GM21381 (cell line): ENCODE measurements at regions not wholly inside any gene's neighbourhood (a gene's known extent, or its start where the extent isn't known, plus 50 kb on each side); places are given as distances from the start of the nearest gene placed in this dataset.
"Not testable (repeated sequence)": the region's sequence is repeated elsewhere in the genome, so short reads cannot be mapped to it uniquely, and the experiment has no call there.

ENCODE experiments used
- ATAC-seq: cut with Tn5 transposase; IDR thresholded peaks from one replicate; pipeline ENCODE4 v1.9.1; 2021; ENCODE audit warnings: mild to moderate bottlenecking, moderate library complexity; ENCODE audit not compliant: unreplicated experiment

DNA sequence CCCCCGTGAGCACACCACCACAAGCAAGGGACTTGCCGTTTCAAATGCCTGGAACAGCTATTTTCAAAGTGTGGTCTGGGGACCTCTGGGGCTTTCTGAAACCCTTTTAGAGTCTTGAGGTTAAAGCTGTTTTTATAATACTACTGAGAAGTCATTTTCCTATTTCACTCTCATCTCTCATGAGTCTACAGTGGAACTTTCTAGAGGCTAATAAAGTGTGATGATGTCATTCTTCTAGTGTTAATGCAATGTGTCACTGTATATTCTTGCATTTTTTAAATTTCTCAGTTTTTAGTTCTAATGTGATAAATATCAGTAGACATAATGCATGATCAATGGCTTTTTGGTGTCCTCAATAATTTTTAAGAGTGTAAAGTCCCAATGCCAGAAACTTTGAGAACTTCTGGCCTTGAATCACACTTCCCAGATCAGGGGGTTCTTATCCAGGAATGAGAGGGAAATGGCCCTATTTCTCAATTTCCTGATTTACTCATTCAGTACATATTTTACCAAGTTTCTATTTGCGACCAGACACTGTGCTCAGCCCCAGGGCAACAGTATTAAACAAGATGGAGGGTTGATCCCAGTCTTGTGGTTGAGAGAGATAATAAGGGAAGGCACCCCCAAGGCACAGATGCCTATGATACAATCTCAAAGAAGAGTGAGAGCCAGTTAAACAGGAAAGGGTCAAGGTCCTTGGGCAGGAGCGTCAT lies 444.0 kb downstream of the HS3ST3B1 start:
- ATAC-seq, result no peak

DNA sequence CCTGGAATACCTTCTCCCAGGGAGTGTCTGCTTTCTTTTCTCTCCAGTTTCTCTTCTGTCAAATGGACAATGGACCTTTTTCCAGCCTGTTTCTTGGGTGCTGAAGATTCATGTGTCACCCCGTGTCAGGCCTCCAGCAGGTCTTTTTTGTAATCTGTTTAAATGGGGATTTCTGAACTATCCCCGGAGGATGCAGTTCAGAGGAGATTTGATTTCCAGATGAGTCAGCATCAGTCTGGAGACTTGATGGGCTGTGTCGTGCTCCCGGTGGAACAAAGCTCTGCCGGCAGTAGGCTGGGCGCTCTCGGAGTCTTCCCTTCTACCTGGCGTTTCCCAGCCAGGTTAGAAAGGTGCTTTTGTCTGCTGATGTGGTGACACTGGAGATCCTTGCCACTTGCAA lies 440.6 kb downstream of the HS3ST3B1 start:
- ATAC-seq, result no peak

GRCh38 chr17:14739656-14740431 lies 439.0 kb downstream of the HS3ST3B1 start:
- ATAC-seq, result no peak

- ATAC-seq, result no peak
These were observed 437.7 kb downstream of the HS3ST3B1 start for GRCh38 chr17:14738652-14738988.

DNA sequence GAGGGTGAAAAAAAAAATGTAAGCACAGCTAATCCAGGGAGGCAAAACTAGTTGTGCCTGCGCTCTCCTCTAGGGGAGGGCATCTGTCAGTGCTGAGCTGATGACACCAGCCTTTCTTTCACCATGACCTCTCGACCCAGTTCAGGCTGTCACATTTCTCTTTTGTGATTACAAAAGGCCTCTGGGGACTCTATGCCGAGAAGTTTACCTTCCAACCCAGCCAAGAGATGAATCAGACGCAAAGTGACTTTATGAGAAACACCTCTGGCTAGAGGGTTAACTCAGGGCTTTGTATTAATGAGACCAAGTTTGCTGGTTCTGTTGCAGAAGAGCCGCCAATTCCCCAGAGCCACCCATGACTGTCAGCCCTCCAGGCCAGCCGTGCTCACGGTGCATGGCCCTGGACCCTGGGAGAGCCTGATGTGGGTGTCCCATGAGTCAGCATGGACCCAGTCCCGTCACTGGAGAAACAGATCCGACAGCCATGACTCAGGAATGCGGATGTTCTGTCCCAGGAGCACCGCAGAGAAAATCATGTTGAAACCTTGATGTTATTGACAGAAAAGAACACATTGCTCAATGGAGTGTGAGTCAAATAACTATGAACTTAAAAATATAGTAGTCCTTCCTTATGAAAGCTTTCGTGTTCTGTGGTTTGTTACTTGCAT lies 437.2 kb downstream of the HS3ST3B1 start:
- ATAC-seq, result no peak

DNA sequence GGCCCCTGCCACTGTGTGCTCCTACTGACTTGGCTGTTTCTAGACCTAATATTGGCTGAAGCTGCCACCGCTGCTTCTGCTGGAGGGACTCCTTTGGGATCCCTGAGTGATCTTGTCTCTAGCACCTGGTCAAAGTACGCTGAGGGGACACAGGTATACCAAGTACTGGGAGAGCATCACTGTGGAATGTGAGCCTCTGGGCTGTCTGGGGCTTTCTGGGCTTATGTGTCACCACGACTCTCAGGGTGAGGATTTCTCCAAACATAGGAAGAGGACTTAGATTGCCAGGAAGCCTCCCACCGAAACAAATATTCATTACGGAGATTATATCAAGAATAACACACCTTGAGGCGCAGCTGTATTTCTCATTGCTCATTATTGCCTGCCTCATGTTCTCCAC lies 435.8 kb downstream of the HS3ST3B1 start:
- no peak for ATAC-seq

DNA sequence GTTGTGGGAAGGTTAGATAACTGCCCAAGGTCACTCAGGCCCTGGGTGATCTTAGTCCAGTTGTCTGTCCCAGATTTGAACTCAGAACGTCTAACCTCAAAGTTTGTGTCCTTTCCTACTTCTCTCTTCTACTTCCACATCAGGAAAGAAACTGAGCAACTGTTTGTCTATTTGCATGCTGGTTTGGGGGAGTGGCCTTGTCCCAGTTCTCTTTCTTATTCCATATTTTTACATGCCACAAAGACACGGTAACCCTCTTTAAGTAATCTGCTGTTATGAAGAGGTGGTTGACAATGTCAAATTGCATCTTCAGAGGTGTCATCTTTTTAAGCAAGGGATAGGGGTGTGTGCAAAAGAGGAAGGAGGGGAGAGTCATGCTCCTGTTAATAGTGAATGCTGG lies 432.5 kb downstream of the HS3ST3B1 start:
- no peak for ATAC-seq

DNA sequence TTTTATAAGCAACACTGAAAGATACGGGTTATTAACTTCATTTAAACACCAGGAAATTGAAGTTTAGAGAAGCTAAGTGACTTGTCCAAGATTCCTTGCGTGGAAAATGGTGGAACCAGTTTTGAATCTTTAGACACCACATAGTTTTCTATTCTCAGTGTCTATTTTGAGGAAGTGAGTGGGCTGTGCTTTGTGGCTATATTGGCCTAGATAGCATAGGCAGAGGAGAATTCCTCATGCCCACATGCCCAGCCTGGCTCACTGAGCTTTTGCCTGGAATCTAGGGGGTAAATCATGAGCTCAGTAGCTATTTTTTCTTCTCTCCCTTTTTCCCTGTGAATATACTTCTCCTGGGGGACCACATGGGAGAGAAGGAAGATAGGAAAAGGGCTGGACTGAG lies 431.3 kb downstream of the HS3ST3B1 start:
- ATAC-seq, result no peak

GRCh38 chr17:14731591-14731990 lies 430.7 kb downstream of the HS3ST3B1 start:
- no peak for ATAC-seq

- ATAC-seq, result no peak
These were observed 429.9 kb downstream of the HS3ST3B1 start for GRCh38 chr17:14730821-14731220.

DNA sequence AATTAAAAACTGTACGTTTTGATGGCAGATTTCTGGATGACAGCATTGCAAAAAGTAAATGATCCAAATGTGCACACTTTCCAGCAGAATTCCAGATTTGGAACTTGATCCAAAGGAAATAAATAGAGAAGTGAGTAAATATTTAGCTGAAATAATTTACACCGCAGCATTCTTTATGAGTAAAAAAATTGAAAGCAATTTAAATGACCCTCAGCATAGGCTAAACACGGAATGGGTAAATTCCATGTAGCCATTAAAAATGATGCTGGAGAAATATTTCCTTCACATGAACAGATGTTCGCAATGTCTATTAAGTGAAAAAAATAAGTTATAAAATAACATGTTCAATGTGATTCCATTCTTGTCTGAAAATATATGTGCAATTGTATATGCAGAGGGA lies 424.8 kb downstream of the HS3ST3B1 start:
- no peak for ATAC-seq

- no peak for ATAC-seq
These were observed 423.9 kb downstream of the HS3ST3B1 start for GRCh38 chr17:14724770-14725169.

DNA sequence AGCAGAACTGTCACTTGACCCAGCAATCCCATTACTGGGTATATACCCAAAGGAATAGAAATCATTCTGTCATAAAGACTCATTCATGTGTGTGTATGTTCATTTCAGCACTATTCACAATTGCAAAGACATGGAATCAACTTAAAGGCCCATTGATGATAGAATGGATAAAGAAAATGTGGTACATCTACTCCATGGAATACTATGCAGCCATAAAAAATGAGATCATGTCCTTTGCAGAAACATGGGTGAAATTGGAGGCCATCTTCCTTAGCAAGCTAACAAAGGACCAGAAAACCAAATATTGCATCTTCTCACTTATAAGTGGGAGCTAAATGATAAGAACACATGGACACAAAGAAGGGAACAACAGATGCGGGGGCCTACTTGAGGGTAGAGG lies 422.5 kb downstream of the HS3ST3B1 start:
- not testable (repeated sequence) for ATAC-seq

DNA sequence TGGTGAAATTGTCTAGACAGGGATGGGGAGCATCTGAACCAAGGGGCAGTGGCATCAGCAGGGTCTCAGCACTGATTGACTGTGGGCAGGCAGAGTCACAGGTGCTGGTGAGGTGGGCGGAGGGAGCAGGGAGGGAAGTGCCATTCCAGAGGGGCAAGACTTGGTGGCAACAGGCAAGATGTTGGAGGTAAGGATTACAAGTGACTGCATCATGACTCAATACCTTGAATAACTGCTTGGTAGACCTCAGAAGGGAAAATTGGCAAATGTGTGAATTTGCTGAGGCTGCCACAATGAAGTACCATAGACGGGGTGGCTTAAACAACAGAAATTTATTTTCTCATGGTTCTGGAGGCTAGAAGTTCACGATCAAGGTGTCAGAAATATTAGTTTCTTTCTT lies 419.1 kb downstream of the HS3ST3B1 start:
- no peak for ATAC-seq

DNA sequence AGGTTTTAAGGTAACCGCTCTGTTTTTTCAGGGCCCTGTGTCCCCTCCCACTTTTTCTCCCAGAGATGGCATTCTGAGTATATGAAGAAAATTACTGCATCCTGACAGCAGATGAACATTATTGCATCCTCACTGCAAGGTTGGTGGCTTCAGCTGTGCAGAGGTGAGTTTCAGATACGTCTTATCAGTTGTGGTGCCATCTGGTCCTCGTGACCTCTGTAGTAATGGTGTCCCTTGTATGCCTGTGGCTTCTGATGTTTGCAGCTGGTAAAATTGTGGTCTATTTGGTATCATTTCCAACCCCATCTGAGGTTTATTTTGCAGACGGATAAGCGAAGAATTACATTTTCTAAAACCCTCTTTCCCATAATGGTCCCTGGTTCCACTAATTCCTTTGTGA lies 417.0 kb downstream of the HS3ST3B1 start:
- ATAC-seq, result no peak

DNA sequence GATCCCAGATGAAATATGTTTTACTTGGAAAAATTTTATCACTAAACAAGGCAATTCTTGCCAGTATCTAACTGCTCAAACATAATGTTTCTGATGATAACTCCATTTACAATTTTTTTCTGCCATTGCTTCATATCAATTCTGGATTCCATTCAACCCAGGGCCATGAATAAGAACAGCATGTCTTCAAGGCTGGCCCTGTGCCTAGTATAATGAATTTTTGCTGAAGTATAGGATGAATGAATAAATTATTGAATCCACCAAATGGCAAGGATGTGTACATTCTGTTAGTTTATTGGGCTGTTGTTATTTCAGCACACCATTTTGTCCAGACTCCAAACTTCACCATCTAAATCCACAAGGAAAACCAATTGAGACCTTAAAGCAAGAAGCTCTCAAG lies 414.7 kb downstream of the HS3ST3B1 start:
- ATAC-seq, result no peak

GRCh38 chr17:14712611-14713021 lies 411.7 kb downstream of the HS3ST3B1 start:
- ATAC-seq, result no peak

- ATAC-seq, result no peak
These were observed 403.2 kb downstream of the HS3ST3B1 start for GRCh38 chr17:14704121-14704520.

- ATAC-seq, result no peak
These were observed 401.0 kb downstream of the HS3ST3B1 start for GRCh38 chr17:14701886-14702285.

- ATAC-seq, result no peak
These were observed 398.8 kb downstream of the HS3ST3B1 start for GRCh38 chr17:14699574-14700185.

DNA sequence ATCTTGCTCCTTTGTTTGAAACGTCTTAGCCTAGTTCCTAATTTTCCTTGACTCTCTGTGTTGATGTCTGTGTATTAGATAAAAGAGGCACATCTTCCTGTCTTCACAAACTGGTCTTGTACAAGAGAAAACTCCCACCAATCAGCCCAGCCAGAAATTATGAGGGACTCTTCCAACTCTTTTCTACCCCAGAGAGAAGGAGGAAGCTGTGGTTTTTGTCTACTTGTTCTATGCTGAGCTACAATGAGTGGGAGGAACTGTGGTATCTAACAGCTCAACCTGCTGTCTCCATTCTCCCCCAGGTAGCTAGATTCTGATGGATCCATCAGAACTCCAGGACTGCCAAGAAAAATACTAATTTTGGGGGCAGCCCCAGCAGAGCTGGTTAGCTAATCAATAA lies 392.5 kb downstream of the HS3ST3B1 start:
- ATAC-seq, result no peak

DNA sequence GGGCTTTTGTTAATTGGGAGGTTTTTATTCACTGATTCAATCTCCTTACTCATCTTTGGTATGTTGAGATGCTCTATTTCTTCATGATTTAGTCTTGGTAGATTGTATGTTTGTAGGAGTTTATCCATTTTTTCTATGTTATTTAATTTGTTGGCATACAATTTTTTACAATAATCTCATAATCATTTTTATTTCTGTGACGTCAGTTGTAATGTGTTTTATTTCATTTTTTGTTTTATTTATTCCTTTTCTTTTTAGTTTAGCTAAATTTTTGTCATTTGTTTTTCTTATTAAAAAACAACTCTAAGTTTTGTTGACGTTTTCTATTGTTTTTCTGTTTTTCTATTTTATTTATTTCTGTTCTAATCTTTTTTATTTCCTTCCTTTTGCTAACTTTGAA lies 389.8 kb downstream of the HS3ST3B1 start:
- no peak for ATAC-seq
